Glutamatergic neuron (in vitro differentiated cells): ENCODE measurements at regions not wholly inside any gene's neighbourhood (a gene's known extent, or its start where the extent isn't known, plus 50 kb on each side); places are given as distances from the start of the nearest gene placed in this dataset.
A peak's percentile ranks its signal among the peaks of the same experiment; 100 is the strongest.

ENCODE experiments used
- DNase-seq: peaks from one replicate; pipeline ENCODE4 v3.0.0; 2022
- H3K27ac Mint-ChIP-seq: one replicate; pipeline ENCODE4 v1.8.0; 2020; ENCODE audit warnings: mild to moderate bottlenecking, mixed read lengths, inconsistent platforms; ENCODE audit not compliant: unreplicated experiment
- H3K27me3 Mint-ChIP-seq: one replicate; pipeline ENCODE4 v1.8.0; 2020; ENCODE audit warnings: mild to moderate bottlenecking, moderate library complexity, mixed read lengths, inconsistent platforms; ENCODE audit not compliant: unreplicated experiment
- H3K36me3 Mint-ChIP-seq: one replicate; pipeline ENCODE4 v1.8.0; 2020; ENCODE audit warnings: mild to moderate bottlenecking, mixed read lengths, inconsistent platforms; ENCODE audit not compliant: unreplicated experiment
- H3K4me1 Mint-ChIP-seq: one replicate; pipeline ENCODE4 v1.8.0; 2020; ENCODE audit warnings: mild to moderate bottlenecking, low read depth, mixed read lengths, inconsistent platforms; ENCODE audit not compliant: unreplicated experiment
- H3K4me3 Mint-ChIP-seq: one replicate; pipeline ENCODE4 v1.8.0; 2020; ENCODE audit warnings: mild to moderate bottlenecking, mixed read lengths, inconsistent platforms; ENCODE audit not compliant: unreplicated experiment
- H3K9me3 Mint-ChIP-seq: one replicate; pipeline ENCODE4 v1.8.0; 2020; ENCODE audit warnings: mild to moderate bottlenecking, moderate library complexity, mixed read lengths, inconsistent platforms; ENCODE audit not compliant: unreplicated experiment
- CTCF ChIP-seq: fragments of 200-600 bp; sonication (generic); IDR thresholded peaks from one replicate; pipeline ENCODE4 v1.5.0; 2021; ENCODE audit not compliant: partially characterized antibody, unreplicated experiment

- DNase-seq: no peak
- Mint-ChIP-seq H3K27ac (no peak overlapping the region), H3K9me3 (no peaks in the 10 kb centered on the region), H3K4me1 (no peaks in the 10 kb centered on the region), H3K36me3 (no peaks in the 10 kb centered on the region), H3K27me3 (no peaks in the 10 kb centered on the region), H3K4me3 (no peak overlapping the region)
- no peak for TF ChIP-seq CTCF
These were observed 155.0 kb downstream of the QDPR start for GRCh38 chr4:17356926-17357325.

- Mint-ChIP-seq H3K36me3 (no peaks in the 10 kb centered on the region), H3K4me3 (no peak overlapping the region), H3K27ac (no peak overlapping the region), H3K27me3 (no peaks in the 10 kb centered on the region), H3K9me3 (no peaks in the 10 kb centered on the region), H3K4me1 (no peaks in the 10 kb centered on the region)
- DNase-seq: no peak
- TF ChIP-seq CTCF: no peak
These were observed 159.5 kb downstream of the QDPR start for GRCh38 chr4:17352357-17352756.

- Mint-ChIP-seq H3K4me1 (no peaks in the 10 kb centered on the region), H3K9me3 (no peaks in the 10 kb centered on the region), H3K27me3 (no peaks in the 10 kb centered on the region), H3K4me3 (no peak overlapping the region), H3K27ac (no peak overlapping the region), H3K36me3 (no peaks in the 10 kb centered on the region)
- DNase-seq: no peak
- TF ChIP-seq CTCF: peak; percentile 50
These were observed 164.4 kb downstream of the QDPR start for GRCh38 chr4:17347445-17347844.

- H3K4me3 Mint-ChIP-seq: no peak overlapping the region
- H3K27me3 Mint-ChIP-seq: peaks cover 5% of the 10 kb centered on the region
- H3K9me3 Mint-ChIP-seq: no peaks in the 10 kb centered on the region
- no peak overlapping the region for H3K27ac Mint-ChIP-seq
- TF ChIP-seq CTCF: no peak
- H3K4me1 Mint-ChIP-seq: no peaks in the 10 kb centered on the region
- no peaks in the 10 kb centered on the region for H3K36me3 Mint-ChIP-seq
- DNase-seq: no peak
These were observed 172.5 kb downstream of the QDPR start for GRCh38 chr4:17339376-17339775.

- no peak for TF ChIP-seq CTCF
- Mint-ChIP-seq H3K27me3 (peaks cover 5% of the 10 kb centered on the region), H3K4me3 (no peak overlapping the region), H3K27ac (no peak overlapping the region), H3K36me3 (no peaks in the 10 kb centered on the region), H3K9me3 (no peaks in the 10 kb centered on the region), H3K4me1 (no peaks in the 10 kb centered on the region)
- DNase-seq: no peak
These were observed 174.9 kb downstream of the QDPR start for GRCh38 chr4:17336986-17337385.
